Muscle layer of duodenum (tissue), 2 donors: ENCODE measurements at regions not wholly inside any gene's neighbourhood (a gene's known extent, or its start where the extent isn't known, plus 50 kb on each side); places are given as distances from the start of the nearest gene placed in this dataset.

Source experiments
- H3K27ac ChIP-seq: one replicate; pipeline ENCODE4 v1.7.0; 2013; ENCODE audit warnings: mild to moderate bottlenecking, low read length
- H3K27me3 ChIP-seq: one replicate; pipeline ENCODE4 v1.7.0; 2013; ENCODE audit warnings: low read depth, mild to moderate bottlenecking, control low read depth, low read length
- H3K36me3 ChIP-seq, 2 donors: one replicate each; pipeline ENCODE4 v1.7.0; 2013; ENCODE audit warnings: low read length in 2 of 2, control low read depth in 1 of 2, mild to moderate bottlenecking in 1 of 2; ENCODE audit not compliant: insufficient read depth in 2 of 2, control insufficient read depth in 1 of 2
- H3K4me1 ChIP-seq, 2 donors: one replicate each; pipeline ENCODE4 v1.7.0; 2013; ENCODE audit warnings: low read length in 2 of 2, mild to moderate bottlenecking in 2 of 2, control low read depth in 1 of 2, moderate library complexity in 1 of 2; ENCODE audit not compliant: insufficient read depth in 2 of 2, control insufficient read depth in 1 of 2
- H3K4me3 ChIP-seq, 2 donors: one replicate each; pipeline ENCODE4 v1.7.0; 2013; ENCODE audit warnings: low read length in 2 of 2, low read depth in 1 of 2, mild to moderate bottlenecking in 1 of 2
- H3K9me3 ChIP-seq, 2 donors: one replicate each; pipeline ENCODE4 v1.7.0; 2013; ENCODE audit warnings: low read length in 2 of 2, control low read depth in 1 of 2, mild to moderate bottlenecking in 1 of 2; ENCODE audit not compliant: control insufficient read depth in 1 of 2
- donor health status: healthy.

DNA sequence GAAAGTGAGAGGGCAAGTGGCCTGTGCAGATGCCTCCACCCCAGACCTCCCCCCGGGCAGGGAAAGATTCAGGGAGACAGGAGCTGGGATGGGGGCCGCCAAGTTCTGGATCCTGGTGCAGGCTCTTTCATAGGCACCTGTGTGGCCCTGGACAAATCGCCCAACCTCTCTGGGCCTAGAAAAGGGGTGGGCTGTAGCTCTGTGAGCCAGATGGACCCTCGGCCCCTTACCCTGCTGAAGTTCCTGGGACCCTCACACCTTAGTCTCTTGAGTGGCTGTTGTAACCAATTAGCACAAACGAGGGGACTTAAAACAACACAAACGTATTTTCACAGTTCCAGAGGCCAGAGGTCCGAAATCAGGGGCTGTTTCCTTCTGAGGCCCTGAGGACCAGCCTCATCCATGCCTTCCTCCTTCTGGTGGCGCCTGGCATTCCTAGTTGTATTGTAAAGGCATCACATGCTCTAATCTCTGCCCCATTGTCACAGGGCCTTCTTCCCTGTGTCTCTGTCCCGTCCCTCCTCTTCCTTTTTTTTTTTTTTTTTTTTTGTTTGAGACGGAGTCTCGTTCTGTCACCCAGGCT lies 352.6 kb downstream of the SEC14L1 start:
- Histone ChIP-seq H3K27me3 (no peaks in the 10 kb centered on the region), H3K4me3 (no peak overlapping the region), H3K4me1 (peaks cover 5 to 36% of the 10 kb centered on the region in 2 donors), H3K9me3 (no peaks in the 10 kb centered on the region), H3K36me3 (peaks cover 42 to 79% of the 10 kb centered on the region in 2 donors), H3K27ac (no peak overlapping the region)

DNA sequence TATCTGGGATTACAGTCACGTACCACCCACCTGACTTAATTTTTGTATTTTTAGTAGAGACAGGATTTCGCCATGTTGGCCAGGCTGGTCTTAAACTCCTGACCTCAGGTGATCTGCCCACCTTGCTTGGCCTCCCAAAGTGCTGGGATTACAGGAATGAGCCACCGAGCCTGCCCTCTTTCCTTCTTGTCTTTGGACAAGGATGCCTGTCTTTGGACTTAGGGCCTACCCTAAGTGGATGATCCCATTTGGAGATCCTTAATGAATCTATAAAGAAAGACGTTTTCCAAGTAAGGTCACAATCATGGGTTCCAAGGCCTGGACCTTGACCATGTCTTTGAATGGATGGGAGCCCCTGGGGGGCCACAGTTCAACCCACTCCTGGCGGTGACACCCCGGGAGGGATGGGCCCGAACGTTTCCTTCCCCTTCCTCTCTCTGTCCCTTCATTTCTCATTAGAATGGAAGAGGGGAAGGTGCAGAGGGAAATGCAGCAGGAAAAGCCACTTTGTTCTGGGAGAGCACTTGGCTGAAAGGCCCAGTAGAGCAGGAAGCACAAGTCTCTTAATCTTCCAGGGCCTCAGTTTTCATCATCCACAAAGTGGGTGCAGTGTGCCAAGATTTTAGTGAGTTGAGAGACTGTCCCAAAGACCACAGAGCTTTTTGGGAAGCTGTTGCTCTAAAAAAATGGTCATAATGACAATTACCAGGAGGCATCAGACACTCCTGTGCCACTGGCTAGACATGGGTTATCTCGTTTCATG lies 353.3 kb downstream of the SEC14L1 start:
- Histone ChIP-seq H3K9me3 (no peaks in the 10 kb centered on the region), H3K36me3 (peaks cover 41 to 79% of the 10 kb centered on the region in 2 donors), H3K4me3 (no peak overlapping the region), H3K27me3 (no peaks in the 10 kb centered on the region), H3K27ac (no peak overlapping the region), H3K4me1 (peaks cover 5 to 32% of the 10 kb centered on the region in 2 donors)

DNA sequence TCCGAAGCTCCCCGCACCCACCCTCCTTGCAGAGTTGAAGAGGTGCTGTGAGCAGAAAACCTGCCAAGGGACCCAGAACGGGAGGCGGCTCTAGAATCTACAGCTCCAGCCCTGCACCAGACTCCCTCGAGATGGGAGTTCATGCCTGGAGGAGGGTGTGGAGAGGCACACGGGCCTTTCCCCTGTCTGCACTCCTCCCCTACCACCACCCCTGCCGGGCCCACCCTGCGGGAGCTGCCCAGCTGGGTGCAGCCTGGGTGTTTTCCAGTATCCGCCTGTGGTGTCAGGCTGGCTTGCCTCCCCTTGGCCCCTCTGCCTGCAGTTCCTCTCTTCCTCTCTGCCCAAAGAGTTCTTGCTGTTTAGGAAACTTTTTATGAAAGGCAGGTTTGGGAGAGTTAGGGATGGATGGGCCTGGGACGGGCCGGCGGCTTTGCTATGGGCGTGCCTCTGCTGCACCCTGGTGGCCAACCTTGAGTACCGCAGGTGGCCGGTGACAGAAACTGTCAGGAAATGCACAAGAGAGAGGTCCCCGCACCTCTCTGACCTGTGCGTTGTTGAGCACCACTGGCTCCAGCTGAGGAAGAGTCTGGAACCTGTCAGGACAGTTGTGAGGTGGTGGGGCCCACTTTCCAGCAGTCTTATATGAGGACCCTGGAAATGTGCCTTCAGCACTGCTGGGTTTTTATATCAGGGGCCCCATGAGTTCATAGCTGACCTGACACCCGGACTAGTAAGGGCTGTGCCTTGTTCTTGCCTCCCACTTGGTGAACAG lies 354.1 kb downstream of the SEC14L1 start:
- Histone ChIP-seq H3K27ac (no peak overlapping the region), H3K27me3 (no peaks in the 10 kb centered on the region), H3K4me3 (no peak overlapping the region), H3K9me3 (no peaks in the 10 kb centered on the region), H3K36me3 (peaks cover 36 to 78% of the 10 kb centered on the region in 2 donors), H3K4me1 (peaks cover 5 to 24% of the 10 kb centered on the region in 2 donors)

- Histone ChIP-seq H3K36me3 (peaks cover 34 to 71% of the 10 kb centered on the region in 2 donors), H3K9me3 (no peaks in the 10 kb centered on the region), H3K4me1 (peaks cover 5 to 17% of the 10 kb centered on the region in 2 donors), H3K27ac (no peak overlapping the region), H3K4me3 (no peak overlapping the region), H3K27me3 (no peaks in the 10 kb centered on the region)
Measured at GRCh38 chr17:77495575-77495974, 354.8 kb downstream of the SEC14L1 start.

DNA sequence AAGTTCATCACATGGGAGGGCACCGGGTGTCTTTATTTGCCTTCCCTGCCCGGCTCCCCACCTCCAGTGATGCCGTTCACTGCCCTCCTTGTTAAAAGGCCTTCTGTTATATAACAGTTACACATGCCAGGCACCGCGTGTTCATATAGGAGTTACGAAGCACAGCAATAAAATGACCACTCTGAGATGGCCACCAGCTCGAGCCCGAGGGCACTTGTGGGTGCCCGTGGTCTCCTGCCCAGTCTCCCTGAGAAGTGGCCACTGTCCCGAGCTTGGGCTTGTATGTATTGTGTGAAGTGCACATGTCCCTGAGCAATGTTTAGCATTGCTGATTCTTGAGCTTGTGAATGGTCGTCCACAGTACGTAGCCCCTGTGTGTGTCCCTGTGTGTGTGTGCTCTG lies 355.6 kb downstream of the SEC14L1 start:
- H3K36me3 ChIP-seq = peaks cover 26 to 65% of the 10 kb centered on the region in 2 donors
- H3K4me3 ChIP-seq = no peak overlapping the region
- H3K27ac ChIP-seq = no peak overlapping the region
- H3K4me1 ChIP-seq = peaks cover 5 to 15% of the 10 kb centered on the region in 2 donors
- no peaks in the 10 kb centered on the region for H3K27me3 ChIP-seq
- no peaks in the 10 kb centered on the region for H3K9me3 ChIP-seq

- H3K36me3 ChIP-seq = peaks cover 24 to 61% of the 10 kb centered on the region in 2 donors
- H3K27ac ChIP-seq = no peak overlapping the region
Measured at GRCh38 chr17:77496831-77497577, 356.2 kb downstream of the SEC14L1 start.

GRCh38 chr17:77497578-77497934 lies 356.8 kb downstream of the SEC14L1 start:
- peaks cover 18 to 56% of the 10 kb centered on the region in 2 donors for H3K36me3 ChIP-seq
- H3K27me3 ChIP-seq = no peaks in the 10 kb centered on the region
- no peak overlapping the region for H3K27ac ChIP-seq
- H3K9me3 ChIP-seq = no peaks in the 10 kb centered on the region
- peaks cover 5 to 15% of the 10 kb centered on the region in 2 donors for H3K4me1 ChIP-seq
- no peak overlapping the region for H3K4me3 ChIP-seq

More at GRCh38 chr17:77496831-77497577, 356.2 kb downstream of the SEC14L1 start:
- H3K9me3 ChIP-seq = no peaks in the 10 kb centered on the region
- H3K4me1 ChIP-seq = peaks cover 5 to 15% of the 10 kb centered on the region in 2 donors
- H3K27me3 ChIP-seq = no peaks in the 10 kb centered on the region
- no peak overlapping the region for H3K4me3 ChIP-seq

DNA sequence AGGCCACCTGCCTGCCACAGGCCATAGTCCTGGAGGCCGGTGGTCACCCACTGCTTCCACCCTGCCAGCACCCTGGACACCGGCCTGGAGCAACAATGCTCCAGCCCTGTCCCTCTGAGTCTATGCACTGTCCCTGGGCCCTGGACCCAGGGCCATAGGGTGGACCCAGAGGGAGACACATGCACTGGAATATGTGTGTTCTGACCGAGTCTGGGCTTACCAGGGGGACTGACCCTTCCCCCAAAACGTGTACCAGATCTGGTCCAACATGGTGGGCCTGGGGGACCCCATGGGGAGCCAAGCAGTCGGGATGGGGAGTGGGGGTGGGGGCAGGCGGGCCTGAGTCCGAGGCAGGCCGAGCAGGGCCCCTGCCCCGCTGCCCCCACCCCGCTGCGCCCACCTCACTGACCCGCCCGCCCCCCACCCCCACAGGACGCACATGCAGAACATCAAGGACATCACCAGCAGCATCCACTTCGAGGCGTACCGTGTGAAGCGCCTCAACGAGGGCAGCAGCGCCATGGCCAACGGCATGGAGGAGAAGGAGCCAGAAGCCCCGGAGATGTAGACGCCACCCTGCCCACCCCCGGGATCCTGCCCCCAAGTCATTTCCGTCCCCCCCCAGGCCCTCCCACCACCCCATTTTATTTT lies 357.4 kb downstream of the SEC14L1 start:
- no peaks in the 10 kb centered on the region for H3K27me3 ChIP-seq
- H3K4me3 ChIP-seq = no peak overlapping the region
- peaks cover 13 to 49% of the 10 kb centered on the region in 2 donors for H3K36me3 ChIP-seq
- no peak overlapping the region for H3K27ac ChIP-seq
- no peaks in the 10 kb centered on the region for H3K9me3 ChIP-seq
- H3K4me1 ChIP-seq = peaks cover 5 to 15% of the 10 kb centered on the region in 2 donors

- Histone ChIP-seq H3K4me3 (no peak overlapping the region), H3K9me3 (no peaks in the 10 kb centered on the region), H3K27ac (no peak overlapping the region), H3K27me3 (no peaks in the 10 kb centered on the region), H3K36me3 (peaks cover 9 to 43% of the 10 kb centered on the region in 2 donors), H3K4me1 (peaks cover 4 to 13% of the 10 kb centered on the region in 2 donors)
Measured at GRCh38 chr17:77498791-77499698, 358.3 kb downstream of the SEC14L1 start.
